ENCODE measurements at regions not wholly inside any gene's neighbourhood (a gene's known extent, or its start where the extent isn't known, plus 50 kb on each side); places are given as distances from the start of the nearest gene placed in this dataset.

DNA sequence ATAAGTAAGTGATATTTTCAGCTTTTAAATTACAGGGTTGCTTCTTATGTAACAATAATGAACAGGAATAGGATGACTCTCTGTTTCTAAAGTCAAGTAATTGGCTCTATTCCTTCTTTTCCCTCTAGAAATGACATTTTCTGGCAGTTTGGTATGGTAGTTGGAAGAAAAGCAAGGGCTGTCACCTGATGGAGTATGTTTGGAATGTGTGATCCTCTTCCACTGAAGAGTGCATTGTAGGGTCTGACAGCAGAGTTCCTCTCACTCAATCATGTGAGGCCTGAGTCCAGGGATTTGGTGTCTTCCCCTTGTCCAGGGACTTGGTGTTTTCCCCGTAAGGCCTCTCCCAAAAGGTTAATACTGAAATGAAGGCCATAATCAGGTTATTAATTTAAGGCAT, 233.8 kb upstream of the FBXL7 start:
- no peak for TF ChIP-seq CTCF (IDR thresholded peaks at IDR 0.05)
- no peak for TF ChIP-seq POLR2A (IDR thresholded peaks at IDR 0.05)

Measured in vagina (tissue), 2 donors.